HG03432 (cell line): ENCODE measurements at regions not wholly inside any gene's neighbourhood (a gene's known extent, or its start where the extent isn't known, plus 50 kb on each side); places are given as distances from the start of the nearest gene placed in this dataset.
"Not testable (repeated sequence)": the region's sequence is repeated elsewhere in the genome, so short reads cannot be mapped to it uniquely, and the experiment has no call there.

Source experiments
- ATAC-seq: cut with Tn5 transposase; IDR thresholded peaks from one replicate; pipeline ENCODE4 v1.9.1; 2021; ENCODE audit warnings: mild to moderate bottlenecking, moderate library complexity; ENCODE audit not compliant: unreplicated experiment

DNA sequence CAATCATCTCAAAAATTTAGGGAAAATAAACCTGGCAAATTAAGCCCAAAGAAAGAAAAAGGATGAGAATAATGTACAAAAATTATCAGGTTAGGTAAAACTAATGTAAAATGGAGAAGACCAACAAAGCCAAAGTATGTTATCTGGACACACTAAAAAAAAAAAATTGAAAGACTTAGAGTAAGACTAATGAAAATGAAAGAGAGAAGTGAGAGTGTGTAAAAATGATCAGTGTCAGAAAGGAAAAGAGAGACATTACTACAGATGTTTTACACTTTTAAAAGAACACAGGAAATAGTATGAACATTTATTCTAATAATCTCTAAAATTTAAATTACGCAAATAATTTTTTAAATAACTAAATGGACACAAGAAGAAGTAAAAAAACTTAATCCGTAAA lies 573.3 kb upstream of the NR2F2 start:
- ATAC-seq: no peak

DNA sequence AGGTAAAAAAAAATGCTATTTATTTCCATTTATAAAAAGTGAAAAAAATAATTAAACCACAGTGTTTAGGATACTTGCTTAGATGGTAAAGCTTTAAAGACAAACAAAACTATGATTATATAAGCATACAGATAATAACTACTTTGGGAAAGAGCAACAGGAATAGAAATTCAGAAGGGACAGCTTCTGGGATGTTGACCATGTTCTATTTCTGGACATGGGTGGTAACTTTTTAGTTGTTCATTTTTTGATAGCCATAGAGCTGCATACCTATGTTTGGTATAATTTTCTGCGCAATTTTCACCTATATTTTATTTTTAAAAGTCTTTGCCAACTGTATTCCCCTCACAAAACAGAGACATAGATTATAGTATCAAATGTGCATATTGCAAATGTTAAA lies 572.0 kb upstream of the NR2F2 start:
- no peak for ATAC-seq

DNA sequence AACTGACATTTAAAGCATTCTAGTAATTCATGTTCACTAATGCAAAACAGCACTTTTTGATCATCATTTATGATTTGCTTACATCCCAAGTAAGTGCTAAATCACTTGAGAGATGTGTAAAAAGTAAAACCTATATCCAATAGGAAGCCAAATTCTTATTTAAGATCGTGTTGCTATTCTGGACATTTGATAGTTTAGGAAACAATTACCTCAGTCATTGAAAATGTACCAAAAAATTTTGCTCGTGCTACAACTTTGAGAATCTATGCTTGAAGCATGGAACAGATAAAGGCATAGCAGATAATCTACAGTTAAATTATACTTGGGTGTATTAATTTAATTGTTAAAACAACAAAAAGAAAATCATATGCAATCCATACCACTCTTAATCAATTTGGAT lies 571.6 kb upstream of the NR2F2 start:
- no peak for ATAC-seq

DNA sequence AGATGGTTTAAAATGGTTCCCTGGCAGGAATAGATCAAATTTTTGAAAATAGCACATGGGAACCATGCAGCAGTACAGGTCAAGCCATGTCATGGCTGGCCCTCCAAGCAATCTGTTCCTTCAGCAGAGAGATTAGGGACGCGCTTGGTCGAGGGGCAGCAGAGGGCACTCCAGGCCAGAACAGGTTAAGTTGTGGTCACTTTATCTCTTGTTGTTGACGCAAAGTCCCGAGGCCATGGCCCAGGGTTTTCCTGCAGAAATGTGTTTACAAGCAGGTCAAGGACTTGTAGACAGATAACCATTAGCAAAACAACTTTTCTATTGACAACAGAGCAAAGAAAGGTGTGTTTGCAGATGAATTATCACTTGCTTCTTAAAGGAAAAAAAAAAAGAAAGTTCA lies 570.0 kb upstream of the NR2F2 start:
- no peak for ATAC-seq

DNA sequence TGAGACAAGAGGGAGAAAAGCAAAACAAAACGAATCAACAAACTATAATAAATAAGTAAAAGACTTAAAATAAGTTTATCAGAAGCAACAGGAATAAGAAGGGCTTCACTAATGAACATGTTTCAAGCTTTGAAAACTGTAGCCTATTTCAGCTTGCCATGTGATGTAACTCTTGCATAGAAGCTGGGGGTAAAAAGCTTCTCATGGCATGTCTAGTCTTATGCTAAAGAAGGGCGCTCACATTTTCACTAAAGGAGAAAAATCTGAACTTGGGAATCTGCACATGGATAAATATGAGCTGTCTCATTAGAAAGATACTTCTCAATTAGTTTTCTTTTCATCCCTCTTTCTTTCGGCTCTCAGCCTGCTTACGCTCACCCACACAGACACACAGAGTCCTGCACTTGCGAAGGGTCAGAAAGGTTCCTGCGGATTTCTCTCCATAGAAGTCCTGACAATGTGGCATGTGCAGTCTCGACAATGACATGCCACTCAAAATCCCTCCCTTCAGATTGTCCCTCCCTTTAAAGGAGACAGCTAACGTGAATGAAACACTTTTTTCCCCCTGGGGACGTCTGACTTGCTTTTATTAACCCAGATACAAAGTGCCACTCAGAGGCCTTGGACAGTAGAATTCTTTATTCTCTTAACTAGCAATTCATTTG lies 568.9 kb upstream of the NR2F2 start:
- no peak for ATAC-seq

DNA sequence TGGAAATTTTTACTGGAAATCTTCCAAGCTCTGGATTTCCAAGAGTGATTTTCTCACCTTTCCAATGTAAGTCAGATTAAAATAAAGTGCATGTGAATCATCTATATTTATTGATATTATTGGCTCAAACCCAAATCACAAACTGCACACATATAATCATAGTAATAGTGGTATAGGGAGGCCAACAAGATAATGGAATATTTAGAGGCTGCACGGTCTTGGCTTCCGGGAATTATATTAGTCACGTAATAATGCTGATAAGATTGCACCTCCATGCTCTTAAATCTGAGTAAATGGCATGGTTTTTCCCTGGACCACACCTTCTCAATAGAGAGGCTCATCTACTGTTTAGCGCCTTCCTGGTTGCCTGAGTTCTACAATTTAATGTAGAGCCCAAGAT lies 567.1 kb upstream of the NR2F2 start:
- no peak for ATAC-seq

DNA sequence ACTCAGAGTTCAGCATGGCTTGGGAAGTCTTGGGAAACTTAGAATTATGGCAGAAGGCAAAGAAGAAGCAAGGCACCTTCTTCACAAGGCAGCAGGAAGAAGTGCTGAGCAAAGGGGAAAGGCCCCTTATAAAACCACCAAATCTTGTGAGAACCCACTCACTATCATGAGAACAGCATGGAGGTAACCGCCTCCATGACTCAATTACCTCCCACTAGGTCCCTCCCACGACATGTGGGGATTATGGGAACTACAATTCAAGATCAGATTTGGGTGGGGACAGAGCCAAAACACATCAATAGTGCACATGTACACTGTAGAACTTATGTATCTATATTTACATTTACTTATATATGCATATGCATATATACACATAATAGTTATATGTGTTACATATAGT lies 565.3 kb upstream of the NR2F2 start:
- ATAC-seq: no peak

DNA sequence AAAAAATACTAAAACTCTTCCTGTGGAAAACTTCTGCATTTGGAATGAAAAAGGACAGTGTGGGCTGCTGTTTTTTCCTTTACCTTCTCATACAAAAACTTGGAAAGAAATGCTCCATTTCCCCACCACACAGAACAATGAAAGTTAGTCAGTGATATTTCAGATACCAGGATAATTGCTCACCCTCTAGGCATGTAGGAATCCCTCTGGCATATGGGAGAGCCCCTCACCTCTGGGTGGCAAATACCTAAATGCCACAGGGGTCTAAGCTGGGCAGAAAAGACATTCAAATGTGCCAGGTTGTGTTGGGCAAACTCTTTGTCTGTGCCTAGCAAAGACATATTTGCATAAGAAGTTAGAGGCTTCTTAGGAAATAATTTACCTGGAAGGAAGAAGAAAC lies 560.3 kb upstream of the NR2F2 start:
- no peak for ATAC-seq

DNA sequence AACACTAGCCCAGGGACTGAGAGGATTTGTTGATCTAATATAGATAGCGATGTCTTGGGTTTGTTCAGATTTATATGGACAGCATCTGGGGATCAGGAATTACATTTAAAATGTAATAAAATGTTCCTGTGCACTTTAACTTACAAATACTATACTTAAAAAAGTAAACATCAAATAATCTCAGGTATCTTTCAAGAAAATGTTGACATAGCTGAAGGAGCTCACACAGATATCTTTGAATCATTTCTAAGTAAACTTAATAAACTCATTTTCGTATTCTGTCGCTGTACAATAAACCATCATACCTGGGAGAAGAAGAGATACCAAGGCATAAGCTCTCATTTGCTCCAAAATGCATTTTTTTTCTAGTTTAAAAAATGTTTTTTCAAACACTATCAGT lies 557.5 kb upstream of the NR2F2 start:
- no peak for ATAC-seq

DNA sequence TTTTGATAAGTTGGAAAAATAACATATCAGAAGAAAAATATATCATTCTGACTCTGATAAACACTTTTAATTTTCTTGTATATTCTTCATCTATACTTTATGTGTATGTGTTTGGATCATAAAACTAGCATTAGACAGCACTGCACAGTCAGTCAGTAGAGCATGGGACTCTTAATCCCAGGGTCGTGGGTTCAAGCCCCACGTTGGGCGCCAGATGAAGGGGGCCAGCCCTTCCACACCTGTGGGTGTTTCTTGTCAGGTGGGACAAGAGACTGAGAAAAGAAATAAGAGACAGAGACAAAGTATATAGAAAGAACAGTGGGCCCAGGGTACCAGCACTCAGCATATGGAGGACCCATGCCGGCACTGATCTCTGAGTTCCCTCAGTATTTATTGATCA lies 546.0 kb upstream of the NR2F2 start:
- no peak for ATAC-seq

DNA sequence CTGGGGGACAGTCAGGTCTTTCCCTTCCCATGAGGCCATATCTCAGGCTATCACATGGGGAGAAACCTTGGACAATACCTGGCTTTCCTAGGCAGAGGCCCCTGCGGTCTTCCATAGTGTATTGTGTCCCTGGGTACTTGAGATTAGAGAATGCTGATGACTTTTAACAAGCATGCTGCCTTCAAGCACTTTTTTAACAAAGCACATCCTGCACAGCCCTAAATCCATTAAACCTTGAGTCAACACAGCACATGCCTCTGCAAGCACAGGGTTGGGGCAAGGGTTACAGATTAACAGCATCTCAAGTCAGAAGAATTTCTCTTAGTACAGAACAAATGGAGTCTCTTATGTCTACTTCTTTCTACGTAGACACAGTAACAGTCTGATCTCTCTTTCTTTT lies 545.2 kb upstream of the NR2F2 start:
- ATAC-seq: not testable (repeated sequence)

DNA sequence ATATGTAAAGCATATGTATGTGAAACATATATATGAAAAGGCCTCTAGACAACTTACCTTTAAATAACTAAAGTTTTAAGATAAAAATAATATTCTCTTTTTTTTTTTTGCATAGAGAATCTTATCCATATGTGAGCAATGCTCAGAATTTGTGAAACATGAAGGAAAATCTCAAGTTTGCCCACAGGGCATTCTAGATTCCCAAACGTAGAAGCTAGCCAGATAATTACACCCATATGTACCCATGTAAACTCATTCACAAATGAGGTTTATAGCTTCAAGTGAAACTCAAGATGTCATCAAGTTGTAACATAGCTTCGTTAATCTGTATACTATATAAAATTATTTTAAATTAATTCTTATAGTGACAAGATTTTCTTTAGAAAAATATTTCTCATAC lies 537.3 kb upstream of the NR2F2 start:
- ATAC-seq: no peak

DNA sequence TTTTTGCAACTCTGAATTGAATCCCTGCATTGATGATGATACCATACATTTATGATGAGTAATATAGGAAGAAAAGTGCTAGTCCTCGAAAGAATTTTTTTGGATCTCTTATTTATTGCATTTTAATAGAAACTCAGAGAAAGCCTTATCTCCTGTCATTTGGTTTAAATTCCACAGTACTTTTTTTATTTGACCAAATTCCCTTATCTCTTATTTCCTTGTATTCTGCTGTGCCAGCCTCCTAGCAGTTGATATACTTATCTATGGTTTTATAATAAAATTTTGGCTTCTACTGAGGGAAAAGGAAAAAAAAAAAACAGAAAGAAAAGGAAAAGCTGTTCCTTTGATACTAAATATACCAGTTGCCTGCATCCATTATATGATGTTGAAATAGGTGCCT lies 535.1 kb upstream of the NR2F2 start:
- no peak for ATAC-seq

DNA sequence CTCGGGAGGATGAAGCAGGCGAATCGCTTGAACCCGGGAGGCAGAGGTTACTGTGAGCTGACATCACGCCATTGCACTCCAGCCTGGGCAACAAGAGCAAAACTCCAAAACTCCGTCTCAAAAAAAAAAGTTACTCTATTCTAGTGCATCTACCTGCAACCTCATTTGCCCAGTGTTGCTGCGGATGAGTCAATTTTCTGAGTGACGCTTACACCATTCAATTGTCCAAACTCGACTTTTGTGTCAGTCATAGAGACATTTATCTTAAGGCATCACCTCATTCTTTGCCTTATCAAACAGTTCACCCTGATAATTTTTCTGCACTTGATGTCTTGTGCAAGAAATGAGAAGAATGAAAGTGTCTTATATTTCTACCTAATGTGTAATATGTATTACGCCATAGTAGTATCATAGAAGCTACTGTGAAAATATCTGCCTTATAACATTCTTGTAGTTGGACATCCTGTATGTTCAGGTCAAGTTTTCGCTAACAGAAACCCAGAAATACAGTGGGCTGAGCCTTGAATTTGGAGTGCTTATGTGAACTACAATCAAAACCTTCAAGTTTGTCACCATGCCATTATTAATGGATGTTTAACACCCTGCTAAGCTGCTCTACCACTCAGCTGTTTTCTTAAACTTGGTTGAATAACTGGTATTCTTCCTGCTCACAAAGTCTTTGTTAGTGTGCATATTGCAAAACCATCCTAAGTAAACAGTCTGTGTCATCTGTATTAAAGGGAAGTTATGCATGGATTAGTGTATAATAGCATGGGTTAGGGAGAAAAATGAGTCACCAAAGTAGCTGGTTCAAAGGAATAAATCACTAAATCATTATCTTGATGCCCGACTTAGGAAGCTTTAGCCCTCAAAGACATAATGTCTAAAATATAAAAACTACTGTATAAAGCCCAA lies 531.0 kb upstream of the NR2F2 start:
- ATAC-seq: no peak

DNA sequence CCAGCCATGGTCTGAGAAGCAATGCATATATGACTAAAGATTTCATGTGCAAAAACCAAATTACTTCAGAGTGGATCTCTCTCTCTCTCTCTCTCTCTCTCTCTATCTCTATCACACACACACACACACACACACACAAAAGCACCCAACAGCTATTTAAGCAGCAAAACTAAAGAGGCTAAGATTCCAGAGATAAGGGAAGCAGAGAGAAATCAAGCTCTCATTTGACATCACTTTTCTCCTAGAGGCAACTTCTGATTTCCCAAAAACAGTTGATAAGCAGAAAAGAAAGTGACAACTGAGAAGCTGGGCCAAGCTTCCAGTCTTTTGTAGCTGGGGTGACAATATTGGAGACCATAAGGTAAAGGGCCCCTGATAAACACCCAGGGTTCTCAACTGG lies 526.0 kb upstream of the NR2F2 start:
- no peak for ATAC-seq

DNA sequence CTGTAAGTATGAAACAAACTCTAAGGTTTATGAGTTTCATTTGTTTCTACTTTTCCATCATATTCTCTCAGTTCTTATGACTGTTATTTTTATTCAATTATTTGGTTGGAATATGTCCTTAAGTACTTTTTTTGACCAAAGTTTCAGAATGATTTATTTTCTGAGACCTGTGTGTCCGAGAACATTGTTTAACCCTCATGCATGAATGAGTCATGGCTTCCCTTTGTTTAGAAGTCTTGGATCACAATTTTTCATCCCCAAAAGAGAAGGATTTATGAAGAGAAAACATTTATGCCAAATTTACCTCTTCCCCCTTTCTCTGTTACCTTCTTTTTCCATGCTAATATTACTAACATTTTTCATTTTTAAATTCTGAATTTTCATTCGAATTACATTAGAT lies 518.0 kb upstream of the NR2F2 start:
- no peak for ATAC-seq

DNA sequence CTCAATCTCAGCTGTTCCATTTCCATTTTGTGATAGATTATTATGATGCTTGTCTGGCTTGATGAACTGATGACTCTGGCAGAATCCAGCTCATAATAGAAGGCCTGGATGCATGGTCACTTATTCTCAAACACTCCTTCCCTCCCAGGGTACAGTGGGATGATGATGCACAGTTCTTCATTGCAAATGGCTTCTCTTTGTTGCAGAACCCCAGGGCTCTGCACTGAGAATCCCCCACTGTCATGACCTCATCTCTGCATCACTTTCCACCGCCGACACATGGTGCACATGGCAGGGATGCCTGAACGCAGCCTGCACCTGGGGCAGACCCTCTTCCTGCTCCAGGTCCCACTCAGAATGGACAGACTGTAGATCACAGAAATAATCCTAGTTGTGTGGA lies 515.6 kb upstream of the NR2F2 start:
- ATAC-seq: no peak

DNA sequence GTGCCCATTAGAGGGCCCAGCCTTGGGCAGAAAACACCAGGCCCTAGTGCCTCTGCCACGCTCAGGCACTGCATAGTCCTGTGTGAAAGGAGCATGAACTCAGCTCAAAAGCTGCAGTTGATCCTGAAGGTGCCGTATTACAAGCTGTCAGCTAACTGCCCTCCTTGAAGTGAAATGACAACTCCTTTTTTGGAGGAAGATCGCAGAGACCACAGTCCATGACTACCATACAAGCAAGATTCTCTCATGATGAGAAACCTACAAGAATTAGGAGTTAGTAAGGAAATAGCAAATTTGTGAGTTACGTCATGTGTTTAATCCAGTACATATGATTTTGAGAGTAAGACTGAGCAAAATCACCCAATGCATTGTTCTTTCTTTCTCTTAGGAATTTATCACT lies 513.9 kb upstream of the NR2F2 start:
- ATAC-seq: no peak

DNA sequence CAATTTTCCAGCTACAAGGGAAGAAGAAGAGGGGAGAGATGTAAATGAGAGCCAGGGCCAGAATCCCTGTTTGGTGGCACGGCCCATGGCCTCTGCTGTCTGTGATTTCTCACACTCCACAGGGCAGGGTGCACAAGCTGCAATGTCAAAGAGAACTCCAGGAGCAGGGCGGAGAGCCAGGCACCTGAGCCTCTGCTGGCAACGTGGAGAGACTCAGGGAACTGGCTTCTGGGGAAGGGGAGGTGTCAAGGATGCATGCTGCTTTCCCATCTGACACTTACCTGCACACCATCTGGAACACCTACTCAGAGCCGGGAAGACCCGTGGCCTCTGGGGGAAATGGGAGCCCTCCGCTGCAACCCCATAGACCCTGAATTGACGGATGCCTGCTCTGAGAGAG lies 507.5 kb upstream of the NR2F2 start:
- ATAC-seq: no peak

DNA sequence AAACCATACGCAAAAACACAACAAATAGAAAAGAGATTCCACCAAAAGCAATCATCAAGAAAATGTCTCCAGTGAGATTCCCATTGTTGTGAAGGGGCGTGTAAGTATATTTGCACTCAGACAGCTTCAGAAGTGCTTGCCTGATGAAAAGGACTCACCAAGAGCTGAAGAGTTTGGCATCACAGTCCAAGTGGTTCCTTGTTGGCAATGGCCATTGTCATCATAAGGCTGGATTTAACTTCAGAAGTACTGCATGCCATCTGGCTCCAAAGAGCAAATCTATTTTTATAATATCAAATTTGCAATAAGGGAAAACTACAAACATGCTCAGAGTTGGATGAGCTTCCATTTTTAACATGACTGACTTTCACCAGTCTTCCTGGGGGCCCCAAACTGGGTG lies 505.3 kb upstream of the NR2F2 start:
- no peak for ATAC-seq

DNA sequence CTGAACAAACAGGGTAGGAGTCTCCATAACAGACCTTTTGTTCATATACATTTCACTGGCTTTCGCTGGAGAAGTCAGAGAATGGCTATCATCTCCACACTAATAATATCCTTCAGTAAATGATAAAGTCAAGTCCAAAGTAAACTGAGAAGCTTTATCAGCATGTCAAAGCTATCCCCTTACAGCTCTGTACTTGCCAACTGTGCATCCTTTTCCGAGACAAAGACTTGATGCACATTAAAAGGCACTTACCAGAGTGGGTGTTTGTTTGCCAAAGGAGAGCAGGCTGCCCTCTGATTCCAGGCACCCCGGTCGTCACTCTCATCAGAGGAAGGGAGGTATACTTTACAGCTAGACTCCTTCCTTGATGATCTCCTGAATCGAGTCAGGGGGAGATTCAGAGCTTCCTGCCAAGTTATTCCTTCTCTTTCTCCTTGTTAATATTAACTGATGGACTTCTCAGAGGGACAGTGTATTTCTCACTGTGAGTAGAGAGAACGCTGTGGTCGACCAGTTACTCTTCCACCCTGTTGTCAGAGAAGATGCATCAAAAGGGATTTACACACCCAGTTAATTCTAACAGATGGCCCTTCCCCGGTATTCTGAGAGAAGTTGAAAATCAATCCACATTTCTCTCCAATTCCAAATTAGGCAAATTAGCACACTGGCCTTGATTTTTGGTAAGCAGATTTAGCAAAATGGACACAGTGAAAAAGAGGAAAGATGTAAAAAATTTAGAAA lies 504.7 kb upstream of the NR2F2 start:
- no peak for ATAC-seq
